PC-9 (cell line): ENCODE measurements at regions not wholly inside any gene's neighbourhood (a gene's known extent, or its start where the extent isn't known, plus 50 kb on each side); places are given as distances from the start of the nearest gene placed in this dataset.

Source experiments
- CTCF ChIP-seq: fragments of 200-600 bp; sonication (generic); conservative IDR thresholded peaks from 2 replicates; pipeline ENCODE4 v1.6.1; 2017; ENCODE audit warnings: mixed run types, antibody characterized with exemption, mild to moderate bottlenecking, moderate library complexity
- EZH2 ChIP-seq: fragments of 200-600 bp; sonication (generic); IDR thresholded peaks from 2 replicates; pipeline ENCODE4 v1.8.0; 2017; ENCODE audit warnings: antibody characterized with exemption, low read depth

- TF ChIP-seq CTCF (no peak), EZH2 (no peak)
These were observed 141.1 kb downstream of the TOMM20 start for GRCh38 chr1:234987415-234988154.
